ENCODE measurements at regions not wholly inside any gene's neighbourhood (a gene's known extent, or its start where the extent isn't known, plus 50 kb on each side); places are given as distances from the start of the nearest gene placed in this dataset.

DNA sequence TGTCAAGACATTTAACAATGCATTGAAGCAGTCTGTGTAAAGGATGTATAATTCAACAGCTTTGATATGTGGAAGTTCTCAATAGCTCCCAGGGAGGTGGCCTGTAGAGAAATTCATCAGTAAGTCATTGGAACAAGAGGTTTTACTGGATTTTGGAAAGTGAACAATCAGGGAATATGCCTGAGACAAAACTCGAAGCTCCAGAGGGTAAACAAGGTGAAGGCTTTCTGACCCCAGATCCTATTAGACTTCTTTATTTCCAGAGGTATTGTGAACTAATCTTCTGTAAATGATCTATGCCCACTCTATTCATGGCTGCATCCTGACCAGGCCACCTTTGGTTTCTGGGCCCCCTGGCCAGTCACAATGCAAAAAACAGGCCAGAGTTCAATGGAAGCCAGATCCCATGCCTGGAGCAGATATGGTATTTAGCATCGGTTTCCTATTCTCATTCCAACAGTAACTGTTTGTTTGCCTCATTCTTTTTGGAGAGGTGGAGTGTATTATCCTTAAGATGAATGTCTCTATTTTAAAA, 177.3 kb downstream of the SATB1 start:
- TF ChIP-seq EP300 (IDR thresholded peaks at IDR 0.05) (no peak), POLR2AphosphoS5 (IDR thresholded peaks at IDR 0.05) (no peak), POLR2A (IDR thresholded peaks at IDR 0.05) (no peak)
- TF ChIP-seq, protein P1, sequence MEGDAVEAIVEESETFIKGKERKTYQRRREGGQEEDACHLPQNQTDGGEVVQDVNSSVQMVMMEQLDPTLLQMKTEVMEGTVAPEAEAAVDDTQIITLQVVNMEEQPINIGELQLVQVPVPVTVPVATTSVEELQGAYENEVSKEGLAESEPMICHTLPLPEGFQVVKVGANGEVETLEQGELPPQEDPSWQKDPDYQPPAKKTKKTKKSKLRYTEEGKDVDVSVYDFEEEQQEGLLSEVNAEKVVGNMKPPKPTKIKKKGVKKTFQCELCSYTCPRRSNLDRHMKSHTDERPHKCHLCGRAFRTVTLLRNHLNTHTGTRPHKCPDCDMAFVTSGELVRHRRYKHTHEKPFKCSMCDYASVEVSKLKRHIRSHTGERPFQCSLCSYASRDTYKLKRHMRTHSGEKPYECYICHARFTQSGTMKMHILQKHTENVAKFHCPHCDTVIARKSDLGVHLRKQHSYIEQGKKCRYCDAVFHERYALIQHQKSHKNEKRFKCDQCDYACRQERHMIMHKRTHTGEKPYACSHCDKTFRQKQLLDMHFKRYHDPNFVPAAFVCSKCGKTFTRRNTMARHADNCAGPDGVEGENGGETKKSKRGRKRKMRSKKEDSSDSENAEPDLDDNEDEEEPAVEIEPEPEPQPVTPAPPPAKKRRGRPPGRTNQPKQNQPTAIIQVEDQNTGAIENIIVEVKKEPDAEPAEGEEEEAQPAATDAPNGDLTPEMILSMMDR (IDR thresholded peaks at IDR 0.05): no peak

Measured in suprapubic skin (tissue), 4 donors.